KMS-11 (cell line): ENCODE measurements at regions not wholly inside any gene's neighbourhood (a gene's known extent, or its start where the extent isn't known, plus 50 kb on each side); places are given as distances from the start of the nearest gene placed in this dataset.

Source experiments
- H2AFZ ChIP-seq: fragments of 200-600 bp; sonication (generic); 2 replicates; pipeline ENCODE4 v1.6.1; 2016; ENCODE audit warnings: antibody characterized with exemption, mixed run types, low read depth
- H3K27ac ChIP-seq: fragments of 200-600 bp; sonication (generic); 2 replicates; pipeline ENCODE4 v1.6.1; 2016; ENCODE audit warnings: mild to moderate bottlenecking, mixed run types
- H3K27me3 ChIP-seq: fragments of 200-600 bp; sonication (generic); 2 replicates; pipeline ENCODE4 v1.6.1; 2017; ENCODE audit warnings: mild to moderate bottlenecking, low read depth, mixed run types, moderate library complexity; ENCODE audit not compliant: insufficient read depth
- H3K36me3 ChIP-seq: fragments of 200-600 bp; sonication (generic); 2 replicates; pipeline ENCODE4 v1.6.1; 2017; ENCODE audit warnings: mild to moderate bottlenecking, mixed run types; ENCODE audit not compliant: insufficient read depth
- H3K4me1 ChIP-seq: fragments of 200-600 bp; sonication (generic); 2 replicates; pipeline ENCODE4 v1.6.1; 2016; ENCODE audit warnings: mild to moderate bottlenecking, low read depth, mixed run types; ENCODE audit not compliant: poor library complexity, severe bottlenecking
- H3K4me2 ChIP-seq: fragments of 200-600 bp; sonication (generic); 2 replicates; pipeline ENCODE4 v1.7.0; 2016; ENCODE audit warnings: mild to moderate bottlenecking, mixed run types
- H3K4me3 ChIP-seq: fragments of 200-600 bp; sonication (generic); IDR thresholded peaks from 2 replicates; pipeline ENCODE4 v1.6.1; 2017; ENCODE audit warnings: low read depth, low read length, mixed read lengths; ENCODE audit not compliant: insufficient read depth
- H3K79me2 ChIP-seq: fragments of 200-600 bp; sonication (generic); 2 replicates; pipeline ENCODE4 v1.6.1; 2016; ENCODE audit warnings: low read depth, mixed run types; ENCODE audit not compliant: insufficient read depth
- H3K9ac ChIP-seq: fragments of 200-600 bp; sonication (generic); 2 replicates; pipeline ENCODE4 v1.6.1; 2016; ENCODE audit warnings: mild to moderate bottlenecking, mixed run types
- H4K20me1 ChIP-seq: fragments of 200-600 bp; sonication (generic); 2 replicates; pipeline ENCODE4 v1.6.1; 2016; ENCODE audit warnings: mild to moderate bottlenecking, mixed run types; ENCODE audit not compliant: insufficient read depth
- TF ChIP-seq, protein P1 (sequence below): fragments of 200-600 bp; sonication (generic); conservative IDR thresholded peaks from 2 replicates; pipeline ENCODE4 v1.6.1; 2017; ENCODE audit warnings: low read depth, mild to moderate bottlenecking, antibody characterized with exemption, low read length, moderate library complexity, mixed read lengths

DNA sequence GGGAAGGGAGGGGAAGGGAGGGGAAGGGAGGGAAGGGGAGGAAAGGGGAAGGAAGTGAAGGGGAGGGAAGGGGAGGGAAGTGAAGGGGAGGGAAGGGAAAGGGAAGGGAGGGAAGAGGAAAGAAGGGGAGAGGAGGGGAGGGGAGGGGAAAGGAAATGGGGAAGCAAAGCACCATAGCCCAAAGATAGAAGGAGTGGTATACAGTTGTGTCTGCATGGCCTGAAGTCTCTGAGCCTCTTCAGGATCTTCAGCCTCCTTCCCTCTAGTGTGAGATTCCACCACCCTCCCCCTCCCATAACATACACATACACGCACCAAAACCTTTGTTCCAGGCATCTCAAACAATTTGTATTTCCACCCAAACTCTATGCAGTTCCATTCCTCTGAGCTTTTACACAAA is 96.2 kb upstream of the SERP2 start:
- Histone ChIP-seq H3K79me2 (no peaks in the 10 kb centered on the region), H3K27ac (no peak overlapping the region), H3K36me3 (no peaks in the 10 kb centered on the region), H4K20me1 (no peaks in the 10 kb centered on the region), H3K4me2 (no peak overlapping the region), H3K4me3 (no peak overlapping the region), H3K4me1 (peaks cover 7% of the 10 kb centered on the region), H2AFZ (no peak overlapping the region), H3K9ac (no peak overlapping the region), H3K27me3 (no peaks in the 10 kb centered on the region)
- TF ChIP-seq, protein P1, sequence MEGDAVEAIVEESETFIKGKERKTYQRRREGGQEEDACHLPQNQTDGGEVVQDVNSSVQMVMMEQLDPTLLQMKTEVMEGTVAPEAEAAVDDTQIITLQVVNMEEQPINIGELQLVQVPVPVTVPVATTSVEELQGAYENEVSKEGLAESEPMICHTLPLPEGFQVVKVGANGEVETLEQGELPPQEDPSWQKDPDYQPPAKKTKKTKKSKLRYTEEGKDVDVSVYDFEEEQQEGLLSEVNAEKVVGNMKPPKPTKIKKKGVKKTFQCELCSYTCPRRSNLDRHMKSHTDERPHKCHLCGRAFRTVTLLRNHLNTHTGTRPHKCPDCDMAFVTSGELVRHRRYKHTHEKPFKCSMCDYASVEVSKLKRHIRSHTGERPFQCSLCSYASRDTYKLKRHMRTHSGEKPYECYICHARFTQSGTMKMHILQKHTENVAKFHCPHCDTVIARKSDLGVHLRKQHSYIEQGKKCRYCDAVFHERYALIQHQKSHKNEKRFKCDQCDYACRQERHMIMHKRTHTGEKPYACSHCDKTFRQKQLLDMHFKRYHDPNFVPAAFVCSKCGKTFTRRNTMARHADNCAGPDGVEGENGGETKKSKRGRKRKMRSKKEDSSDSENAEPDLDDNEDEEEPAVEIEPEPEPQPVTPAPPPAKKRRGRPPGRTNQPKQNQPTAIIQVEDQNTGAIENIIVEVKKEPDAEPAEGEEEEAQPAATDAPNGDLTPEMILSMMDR: no peak

DNA sequence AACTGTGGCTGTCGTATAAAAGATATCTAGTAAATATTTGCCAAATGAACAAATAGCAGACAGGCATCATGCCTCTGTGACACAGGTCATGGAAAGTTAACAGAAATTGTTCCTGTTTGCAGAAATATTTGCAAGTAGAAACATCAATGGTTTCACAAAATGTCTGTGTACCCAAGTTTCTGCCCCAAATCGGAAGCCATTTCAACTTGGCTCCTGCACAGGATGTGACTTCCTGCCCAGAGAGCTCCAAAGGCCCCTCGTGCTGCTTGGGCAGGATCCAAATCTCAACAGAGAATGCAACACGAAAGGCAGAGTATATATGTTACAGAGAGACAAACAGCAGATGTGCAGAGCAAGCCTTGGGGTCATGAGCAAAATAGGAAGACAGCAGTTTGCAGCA is 95.5 kb upstream of the SERP2 start:
- TF ChIP-seq, protein P1: no peak
- H3K4me2 ChIP-seq: no peak overlapping the region
- no peaks in the 10 kb centered on the region for H3K36me3 ChIP-seq
- no peaks in the 10 kb centered on the region for H3K27me3 ChIP-seq
- no peak overlapping the region for H2AFZ ChIP-seq
- peaks cover 7% of the 10 kb centered on the region for H3K4me1 ChIP-seq
- H3K9ac ChIP-seq: no peak overlapping the region
- no peak overlapping the region for H3K4me3 ChIP-seq
- H3K79me2 ChIP-seq: no peaks in the 10 kb centered on the region
- H4K20me1 ChIP-seq: no peaks in the 10 kb centered on the region
- H3K27ac ChIP-seq: no peak overlapping the region

DNA sequence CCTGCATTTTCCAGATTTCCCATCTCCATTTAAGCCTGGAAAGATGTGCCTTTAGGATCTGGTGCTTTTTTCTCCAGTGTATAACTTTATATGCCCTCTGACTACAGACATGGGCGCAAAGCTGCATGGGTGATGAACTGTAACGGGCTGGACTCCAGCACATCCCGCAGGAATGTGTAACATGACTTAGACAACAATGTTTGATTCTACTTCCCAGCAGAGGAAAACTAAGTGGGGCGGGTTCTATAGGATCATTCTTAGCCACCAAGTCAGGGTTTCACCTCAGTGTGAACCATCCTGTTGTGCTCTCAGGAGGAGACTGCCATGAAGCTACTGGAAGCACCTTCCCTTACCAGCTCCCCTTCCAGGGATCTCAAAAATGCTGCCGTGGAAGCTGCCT is 93.2 kb upstream of the SERP2 start:
- no peaks in the 10 kb centered on the region for H3K79me2 ChIP-seq
- TF ChIP-seq, protein P1: no peak
- H3K27ac ChIP-seq: no peak overlapping the region
- no peak overlapping the region for H3K9ac ChIP-seq
- no peaks in the 10 kb centered on the region for H4K20me1 ChIP-seq
- no peaks in the 10 kb centered on the region for H3K36me3 ChIP-seq
- no peaks in the 10 kb centered on the region for H3K27me3 ChIP-seq
- no peak overlapping the region for H3K4me2 ChIP-seq
- no peak overlapping the region for H3K4me3 ChIP-seq
- no peaks in the 10 kb centered on the region for H3K4me1 ChIP-seq
- H2AFZ ChIP-seq: no peak overlapping the region

DNA sequence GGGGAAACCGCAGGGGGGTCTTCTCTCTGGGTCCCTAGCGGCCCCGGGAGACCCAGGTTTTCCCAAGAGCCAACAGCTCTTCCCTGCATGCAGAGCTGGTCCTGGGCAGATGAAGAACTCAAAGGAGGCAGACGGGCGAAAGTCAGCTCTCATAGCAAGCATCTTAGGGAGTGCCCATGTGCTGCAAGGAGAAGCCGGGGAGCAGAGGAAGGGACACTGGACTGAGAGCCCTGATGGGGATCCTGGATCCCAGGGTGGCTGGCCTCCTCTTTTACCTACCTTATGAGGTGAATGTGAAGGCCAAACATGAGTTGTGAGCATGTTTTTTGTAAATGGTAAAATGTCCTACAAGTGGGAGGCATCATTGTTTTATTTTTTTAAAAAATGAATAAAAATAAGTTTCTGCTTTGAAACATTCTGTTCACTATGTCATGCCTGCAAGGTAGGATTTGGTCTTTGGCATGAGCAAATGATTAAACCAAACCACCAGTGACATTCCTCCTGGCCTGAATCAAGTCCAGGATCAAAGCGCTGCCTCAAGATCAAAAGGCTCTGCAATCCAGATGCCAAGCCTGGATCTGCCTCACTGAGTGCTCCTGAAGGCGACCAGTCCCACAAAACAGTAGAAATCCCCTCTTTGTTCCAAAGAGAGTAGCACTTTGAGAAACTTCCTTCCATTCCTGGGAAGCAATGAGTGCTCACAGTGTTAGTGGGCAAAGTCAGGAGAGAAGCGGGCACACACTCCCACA is 92.2 kb upstream of the SERP2 start:
- H3K4me3 ChIP-seq: no peak overlapping the region
- H3K4me2 ChIP-seq: no peak overlapping the region
- no peaks in the 10 kb centered on the region for H3K36me3 ChIP-seq
- H3K27ac ChIP-seq: no peak overlapping the region
- TF ChIP-seq, protein P1: no peak
- no peaks in the 10 kb centered on the region for H3K79me2 ChIP-seq
- no peak overlapping the region for H3K9ac ChIP-seq
- no peak overlapping the region for H2AFZ ChIP-seq
- H3K4me1 ChIP-seq: no peaks in the 10 kb centered on the region
- no peaks in the 10 kb centered on the region for H4K20me1 ChIP-seq
- no peaks in the 10 kb centered on the region for H3K27me3 ChIP-seq
